ENCODE measurements at regions not wholly inside any gene's neighbourhood (a gene's known extent, or its start where the extent isn't known, plus 50 kb on each side); places are given as distances from the start of the nearest gene placed in this dataset.

DNA sequence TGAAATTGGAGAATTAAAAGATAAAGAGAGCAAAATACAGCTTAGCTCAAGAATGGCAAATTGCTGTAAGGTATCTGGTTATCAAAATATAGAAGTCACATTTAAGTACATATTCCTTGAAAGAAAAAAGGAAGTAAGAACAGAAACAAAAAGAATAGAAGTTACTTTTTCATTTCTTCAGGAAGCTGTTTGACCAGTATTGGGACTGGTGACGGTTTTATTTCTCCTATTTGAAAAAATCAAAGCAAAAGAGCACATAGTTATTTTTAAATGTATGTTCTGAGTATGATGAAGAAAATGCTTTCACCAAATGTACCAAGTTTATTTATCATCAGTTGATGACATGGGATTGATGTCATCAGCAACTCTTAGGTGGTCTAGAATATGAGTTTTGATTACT lies 83.1 kb upstream of the OXGR1 start:
- Histone ChIP-seq H3K79me2 (ENCODE audit: insufficient read depth, low read length) (no peaks in the 10 kb centered on the region), H3K9ac (ENCODE audit: low read length) (no peak overlapping the region), H3K4me1 (ENCODE audit: insufficient read depth, low read length, severe bottlenecking) (no peaks in the 10 kb centered on the region), H4K20me1 (ENCODE audit: insufficient read depth, low read length) (no peaks in the 10 kb centered on the region), H3K9me3 (ENCODE audit: low read length) (0 out of 2 replicates have a peak, but pooled peaks cover 4% of the 10 kb centered on the region), H3K36me3 (ENCODE audit: insufficient read depth, low read length) (no peaks in the 10 kb centered on the region), H3K4me2 (ENCODE audit: low read length) (no peak overlapping the region), H3K27me3 (ENCODE audit: insufficient read depth, low read length) (no peaks in the 10 kb centered on the region), H2AFZ (ENCODE audit: low read length) (no peak overlapping the region), H3K4me3 (ENCODE audit: low read depth, low read length, poor library complexity, severe bottlenecking) (no peak overlapping the region), H3K9me2 (ENCODE audit: low read depth, low read length) (no peaks in the 10 kb centered on the region), H3K27ac (ENCODE audit: low read depth, low read length, poor library complexity, severe bottlenecking) (no peak overlapping the region), H3F3A (ENCODE audit: insufficient read depth, low read length) (no peaks in the 10 kb centered on the region)
- TF ChIP-seq EZH2 (IDR thresholded peaks at IDR 0.05; ENCODE audit: borderline replicate concordance, low read length), result no peak
- TF ChIP-seq, protein P1, sequence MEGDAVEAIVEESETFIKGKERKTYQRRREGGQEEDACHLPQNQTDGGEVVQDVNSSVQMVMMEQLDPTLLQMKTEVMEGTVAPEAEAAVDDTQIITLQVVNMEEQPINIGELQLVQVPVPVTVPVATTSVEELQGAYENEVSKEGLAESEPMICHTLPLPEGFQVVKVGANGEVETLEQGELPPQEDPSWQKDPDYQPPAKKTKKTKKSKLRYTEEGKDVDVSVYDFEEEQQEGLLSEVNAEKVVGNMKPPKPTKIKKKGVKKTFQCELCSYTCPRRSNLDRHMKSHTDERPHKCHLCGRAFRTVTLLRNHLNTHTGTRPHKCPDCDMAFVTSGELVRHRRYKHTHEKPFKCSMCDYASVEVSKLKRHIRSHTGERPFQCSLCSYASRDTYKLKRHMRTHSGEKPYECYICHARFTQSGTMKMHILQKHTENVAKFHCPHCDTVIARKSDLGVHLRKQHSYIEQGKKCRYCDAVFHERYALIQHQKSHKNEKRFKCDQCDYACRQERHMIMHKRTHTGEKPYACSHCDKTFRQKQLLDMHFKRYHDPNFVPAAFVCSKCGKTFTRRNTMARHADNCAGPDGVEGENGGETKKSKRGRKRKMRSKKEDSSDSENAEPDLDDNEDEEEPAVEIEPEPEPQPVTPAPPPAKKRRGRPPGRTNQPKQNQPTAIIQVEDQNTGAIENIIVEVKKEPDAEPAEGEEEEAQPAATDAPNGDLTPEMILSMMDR (IDR thresholded peaks at IDR 0.05; ENCODE audit: low read length), result no peak

DNA sequence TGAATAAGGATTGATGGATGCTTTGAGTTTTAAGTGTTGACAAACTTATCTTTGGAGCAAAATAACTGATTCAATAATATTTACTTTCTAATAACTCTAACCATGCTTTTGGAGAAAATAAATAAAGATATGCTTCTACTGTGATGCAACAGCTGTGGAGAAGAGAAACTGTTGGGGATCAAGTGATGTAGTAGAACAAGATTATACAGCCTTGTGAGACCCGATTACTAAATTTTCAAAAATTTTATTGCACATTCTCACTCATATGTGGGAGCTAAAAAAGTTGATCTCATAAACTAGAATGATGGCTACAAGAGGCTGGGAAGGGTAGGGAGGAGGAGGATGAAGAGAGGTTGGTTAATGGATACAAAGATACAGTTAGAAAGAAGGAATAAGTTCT lies 85.5 kb upstream of the OXGR1 start:
- no peaks in the 10 kb centered on the region for H3K27me3 ChIP-seq (ENCODE audit: insufficient read depth, low read length)
- no peak for TF ChIP-seq EZH2 (IDR thresholded peaks at IDR 0.05; ENCODE audit: borderline replicate concordance, low read length)
- TF ChIP-seq, protein P1 (IDR thresholded peaks at IDR 0.05; ENCODE audit: low read length), result no peak

DNA sequence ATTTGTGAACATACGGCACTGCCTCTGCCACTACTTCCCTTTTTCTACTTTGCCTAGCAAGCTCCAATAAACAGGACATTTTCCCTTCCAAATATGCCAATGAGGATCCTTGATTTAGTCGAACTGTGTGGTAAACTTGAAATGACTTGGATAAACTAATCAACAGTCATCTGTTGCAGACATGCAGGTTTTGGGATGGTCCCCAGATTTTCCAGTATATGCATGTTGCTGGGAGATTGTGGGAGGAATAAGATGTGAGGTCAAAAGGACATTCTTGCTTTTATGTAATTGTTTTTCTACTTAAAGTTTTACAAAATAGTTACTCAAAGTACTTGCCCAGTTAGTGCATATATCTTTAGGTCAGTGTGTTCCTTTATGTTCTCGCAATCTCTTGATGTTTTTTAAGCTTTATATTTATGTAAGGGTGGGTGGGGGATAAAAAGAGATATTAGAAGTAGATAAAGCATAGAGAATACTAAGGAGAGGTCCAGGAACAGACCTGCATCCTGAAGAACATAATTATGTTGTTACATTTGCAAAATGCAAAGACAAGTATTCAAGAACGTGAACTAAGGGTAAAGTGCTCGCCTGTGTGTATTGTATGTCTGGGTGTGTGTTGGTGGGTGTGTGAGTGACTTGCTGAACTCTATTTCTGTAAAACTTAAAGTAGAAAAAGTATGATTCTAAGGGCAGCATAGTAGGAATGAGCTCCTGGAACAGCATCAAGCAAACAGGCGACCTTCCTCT lies 88.4 kb upstream of the OXGR1 start:
- H3K27me3 ChIP-seq (ENCODE audit: insufficient read depth, low read length), result no peaks in the 10 kb centered on the region
- no peak overlapping the region for H2AFZ ChIP-seq (ENCODE audit: low read length)
- no peaks in the 10 kb centered on the region for H3K4me1 ChIP-seq (ENCODE audit: insufficient read depth, low read length, severe bottlenecking)
- no peaks in the 10 kb centered on the region for H3K36me3 ChIP-seq (ENCODE audit: insufficient read depth, low read length)
- no peaks in the 10 kb centered on the region for H4K20me1 ChIP-seq (ENCODE audit: insufficient read depth, low read length)
- H3F3A ChIP-seq (ENCODE audit: insufficient read depth, low read length), result no peaks in the 10 kb centered on the region
- H3K27ac ChIP-seq (ENCODE audit: low read depth, low read length, poor library complexity, severe bottlenecking), result no peak overlapping the region
- H3K4me3 ChIP-seq (ENCODE audit: low read depth, low read length, poor library complexity, severe bottlenecking), result no peak overlapping the region
- no peak overlapping the region for H3K4me2 ChIP-seq (ENCODE audit: low read length)
- TF ChIP-seq, protein P1 (IDR thresholded peaks at IDR 0.05; ENCODE audit: low read length), result no peak
- no peak for TF ChIP-seq EZH2 (IDR thresholded peaks at IDR 0.05; ENCODE audit: borderline replicate concordance, low read length)
- no peaks in the 10 kb centered on the region for H3K9me2 ChIP-seq (ENCODE audit: low read depth, low read length)
- H3K9me3 ChIP-seq (ENCODE audit: low read length), result peaks cover 3% of the 10 kb centered on the region; the same call in 1 of the 2 replicates
- H3K79me2 ChIP-seq (ENCODE audit: insufficient read depth, low read length), result no peaks in the 10 kb centered on the region
- H3K9ac ChIP-seq (ENCODE audit: low read length), result no peak overlapping the region

More for the DNA sequence above, 85.5 kb upstream of the OXGR1 start:
- Histone ChIP-seq H3K9me2 (ENCODE audit: low read depth, low read length) (no peaks in the 10 kb centered on the region), H3F3A (ENCODE audit: insufficient read depth, low read length) (no peaks in the 10 kb centered on the region), H3K36me3 (ENCODE audit: insufficient read depth, low read length) (no peaks in the 10 kb centered on the region), H3K79me2 (ENCODE audit: insufficient read depth, low read length) (no peaks in the 10 kb centered on the region), H3K9me3 (ENCODE audit: low read length) (0 out of 2 replicates have a peak, but pooled peaks cover 4% of the 10 kb centered on the region), H3K4me2 (ENCODE audit: low read length) (no peak overlapping the region), H4K20me1 (ENCODE audit: insufficient read depth, low read length) (no peaks in the 10 kb centered on the region), H3K4me3 (ENCODE audit: low read depth, low read length, poor library complexity, severe bottlenecking) (no peak overlapping the region), H3K9ac (ENCODE audit: low read length) (no peak overlapping the region), H2AFZ (ENCODE audit: low read length) (no peak overlapping the region), H3K4me1 (ENCODE audit: insufficient read depth, low read length, severe bottlenecking) (no peaks in the 10 kb centered on the region), H3K27ac (ENCODE audit: low read depth, low read length, poor library complexity, severe bottlenecking) (no peak overlapping the region)
